Panc1 (cell line): ENCODE measurements at regions not wholly inside any gene's neighbourhood (a gene's known extent, or its start where the extent isn't known, plus 50 kb on each side); places are given as distances from the start of the nearest gene placed in this dataset.

Source experiments
- ATAC-seq: fragments of 200-7000 bp; cut with Tn5 transposase; 2 replicates; pipeline ENCODE4 v1.9.1; 2020; ENCODE audit warnings: mild to moderate bottlenecking, moderate library complexity
- BruUV-seq: library from RNA; stranded (reverse); fragments of 400-500 nt; replicated peaks from 2 replicates; lab custom pipeline; 2021; lab: Mats Ljungman, UMichigan
- CTCF ChIA-PET: fragments of 300-600 bp; sonication (Branson Sonifier 250); formaldehyde crosslinking; loops from one replicate; lab custom pipeline; 2022; ENCODE audit warnings: antibody characterized with exemption; lab: Charles Lee
- POLR2A ChIA-PET: fragments of 300-600 bp; sonication (Branson Sonifier 250); formaldehyde crosslinking; loops from one replicate; lab custom pipeline; 2022; ENCODE audit warnings: antibody characterized with exemption; lab: Charles Lee
- DNase-seq: peaks from one replicate; pipeline ENCODE4 v3.0.0-alpha.2; 2010; ENCODE audit warnings: low read depth, low spot score
- H3K27ac ChIP-seq: 2 replicates; pipeline ENCODE4 v1.5.1; 2011; ENCODE audit warnings: mild to moderate bottlenecking, low read length, inconsistent platforms
- H3K27me3 ChIP-seq: fragments of 200-500 bp; sonication (Bioruptor generic); 2 replicates; pipeline ENCODE4 v1.6.0; 2014; ENCODE audit warnings: low read length, inconsistent platforms; ENCODE audit not compliant: control insufficient read depth, insufficient read depth
- H3K36me3 ChIP-seq: fragments of 200-500 bp; sonication (Bioruptor generic); 2 replicates; pipeline ENCODE4 v1.5.1; 2014; ENCODE audit warnings: inconsistent platforms, mild to moderate bottlenecking, low read length, moderate library complexity; ENCODE audit not compliant: control insufficient read depth, insufficient read depth
- H3K4me1 ChIP-seq: 2 replicates; pipeline ENCODE4 v1.5.1; 2011; ENCODE audit warnings: inconsistent platforms, mild to moderate bottlenecking, low read length, moderate library complexity; ENCODE audit not compliant: control insufficient read depth, insufficient read depth
- H3K4me3 ChIP-seq, 2 experiments: 2 replicates each; pipeline ENCODE4 v1.5.1; 2011 to 2012; ENCODE audit warnings: low read depth in 2 of 2, low read length in 2 of 2, mild to moderate bottlenecking in 2 of 2, inconsistent platforms in 1 of 2, moderate library complexity in 1 of 2
- H3K9me3 ChIP-seq: fragments of 200-500 bp; sonication (Bioruptor generic); 2 replicates; pipeline ENCODE4 v1.5.1; 2014; ENCODE audit warnings: low read depth, mild to moderate bottlenecking, inconsistent platforms, low read length, moderate library complexity; ENCODE audit not compliant: control insufficient read depth, insufficient read depth
- POLR2AphosphoS5 ChIP-seq: IDR thresholded peaks from 2 replicates; pipeline ENCODE4 v1.6.1; 2012; ENCODE audit warnings: mild to moderate bottlenecking, low read depth, low read length, moderate library complexity
- SIN3A ChIP-seq: IDR thresholded peaks from 2 replicates; pipeline ENCODE4 v1.6.1; 2012; ENCODE audit warnings: low read depth, mild to moderate bottlenecking, low read length, moderate library complexity, borderline replicate concordance; ENCODE audit not compliant: insufficient read depth
- TCF7L2 ChIP-seq: IDR thresholded peaks from 2 replicates; pipeline ENCODE4 v1.6.1; 2011; ENCODE audit warnings: mild to moderate bottlenecking, low read depth, low read length, inconsistent platforms
- in situ Hi-C: cut with HindIII; loops from 2 replicates; pipeline ENCODE4 v1.10.0; 2016; ENCODE audit warnings: low sequenced_read_pairs, low pct_unique_long_range_greater_than_20kb
- intact Hi-C: fragments of 100-400 bp; cut with micrococcal nuclease; formaldehyde crosslinking; loops from one replicate; pipeline ENCODE4 v1.10.0; 2022; ENCODE audit not compliant: unreplicated experiment
- TF ChIP-seq, protein P1 (sequence below), 2 experiments: IDR thresholded peaks; 2 replicates each; pipeline ENCODE4 v1.6.1; 2011 to 2012; ENCODE audit warnings: low read depth in 2 of 2, control low read depth in 1 of 2, low read length in 1 of 2, mild to moderate bottlenecking in 1 of 2, moderate library complexity in 1 of 2; ENCODE audit not compliant: insufficient read depth in 1 of 2
- TF ChIP-seq, protein P2 (sequence below): fragments of 450-650 bp; IDR thresholded peaks from 2 replicates; pipeline ENCODE4 v1.5.1; 2017; ENCODE audit warnings: mild to moderate bottlenecking

- Histone ChIP-seq H3K9me3 (no peaks in the 10 kb centered on the region), H3K4me1 (no peaks in the 10 kb centered on the region), H3K27ac (no peak overlapping the region), H3K4me3 (no peak overlapping the region), H3K27me3 (peaks cover 38% of the 10 kb centered on the region), H3K36me3 (no peaks in the 10 kb centered on the region)
- ChIA-PET POLR2A (no interaction called here), CTCF (no interaction called here)
- TF ChIP-seq SIN3A (no peak), TCF7L2 (no peak), POLR2AphosphoS5 (no peak)
- TF ChIP-seq, protein P1, sequence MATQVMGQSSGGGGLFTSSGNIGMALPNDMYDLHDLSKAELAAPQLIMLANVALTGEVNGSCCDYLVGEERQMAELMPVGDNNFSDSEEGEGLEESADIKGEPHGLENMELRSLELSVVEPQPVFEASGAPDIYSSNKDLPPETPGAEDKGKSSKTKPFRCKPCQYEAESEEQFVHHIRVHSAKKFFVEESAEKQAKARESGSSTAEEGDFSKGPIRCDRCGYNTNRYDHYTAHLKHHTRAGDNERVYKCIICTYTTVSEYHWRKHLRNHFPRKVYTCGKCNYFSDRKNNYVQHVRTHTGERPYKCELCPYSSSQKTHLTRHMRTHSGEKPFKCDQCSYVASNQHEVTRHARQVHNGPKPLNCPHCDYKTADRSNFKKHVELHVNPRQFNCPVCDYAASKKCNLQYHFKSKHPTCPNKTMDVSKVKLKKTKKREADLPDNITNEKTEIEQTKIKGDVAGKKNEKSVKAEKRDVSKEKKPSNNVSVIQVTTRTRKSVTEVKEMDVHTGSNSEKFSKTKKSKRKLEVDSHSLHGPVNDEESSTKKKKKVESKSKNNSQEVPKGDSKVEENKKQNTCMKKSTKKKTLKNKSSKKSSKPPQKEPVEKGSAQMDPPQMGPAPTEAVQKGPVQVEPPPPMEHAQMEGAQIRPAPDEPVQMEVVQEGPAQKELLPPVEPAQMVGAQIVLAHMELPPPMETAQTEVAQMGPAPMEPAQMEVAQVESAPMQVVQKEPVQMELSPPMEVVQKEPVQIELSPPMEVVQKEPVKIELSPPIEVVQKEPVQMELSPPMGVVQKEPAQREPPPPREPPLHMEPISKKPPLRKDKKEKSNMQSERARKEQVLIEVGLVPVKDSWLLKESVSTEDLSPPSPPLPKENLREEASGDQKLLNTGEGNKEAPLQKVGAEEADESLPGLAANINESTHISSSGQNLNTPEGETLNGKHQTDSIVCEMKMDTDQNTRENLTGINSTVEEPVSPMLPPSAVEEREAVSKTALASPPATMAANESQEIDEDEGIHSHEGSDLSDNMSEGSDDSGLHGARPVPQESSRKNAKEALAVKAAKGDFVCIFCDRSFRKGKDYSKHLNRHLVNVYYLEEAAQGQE (IDR thresholded peaks at IDR 0.05; ENCODE audit: insufficient read depth in 1 of 2, low read depth in 2 of 2, low read length in 1 of 2), result no peak
- TF ChIP-seq, protein P2, sequence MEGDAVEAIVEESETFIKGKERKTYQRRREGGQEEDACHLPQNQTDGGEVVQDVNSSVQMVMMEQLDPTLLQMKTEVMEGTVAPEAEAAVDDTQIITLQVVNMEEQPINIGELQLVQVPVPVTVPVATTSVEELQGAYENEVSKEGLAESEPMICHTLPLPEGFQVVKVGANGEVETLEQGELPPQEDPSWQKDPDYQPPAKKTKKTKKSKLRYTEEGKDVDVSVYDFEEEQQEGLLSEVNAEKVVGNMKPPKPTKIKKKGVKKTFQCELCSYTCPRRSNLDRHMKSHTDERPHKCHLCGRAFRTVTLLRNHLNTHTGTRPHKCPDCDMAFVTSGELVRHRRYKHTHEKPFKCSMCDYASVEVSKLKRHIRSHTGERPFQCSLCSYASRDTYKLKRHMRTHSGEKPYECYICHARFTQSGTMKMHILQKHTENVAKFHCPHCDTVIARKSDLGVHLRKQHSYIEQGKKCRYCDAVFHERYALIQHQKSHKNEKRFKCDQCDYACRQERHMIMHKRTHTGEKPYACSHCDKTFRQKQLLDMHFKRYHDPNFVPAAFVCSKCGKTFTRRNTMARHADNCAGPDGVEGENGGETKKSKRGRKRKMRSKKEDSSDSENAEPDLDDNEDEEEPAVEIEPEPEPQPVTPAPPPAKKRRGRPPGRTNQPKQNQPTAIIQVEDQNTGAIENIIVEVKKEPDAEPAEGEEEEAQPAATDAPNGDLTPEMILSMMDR, result no peak
- no TSS peak for BruUV-seq
- intact Hi-C loops, result no loop called here
- no peak for ATAC-seq
- in situ Hi-C loops, result no loop called here
- DNase-seq, result no peak
These were observed 93.6 kb upstream of the GPR139 start for GRCh38 chr16:20167323-20167722.

- peak; percentile 71; the same call in 1 of the 2 replicates for ATAC-seq
- no TSS peak for BruUV-seq
- no peaks in the 10 kb centered on the region for H3K36me3 ChIP-seq
These were observed 93.0 kb upstream of the GPR139 start for GRCh38 chr16:20166531-20167235.

More at GRCh38 chr16:20166531-20167235, 93.0 kb upstream of the GPR139 start:
- ChIA-PET POLR2A (no interaction called here), CTCF (interaction anchor here (0.6 kb wide), 1 partner anchor 929 kb away, joined by 5 read pairs; no protein-coding TSS in a partner anchor)
- H3K4me3 ChIP-seq, result no peak overlapping the region
- in situ Hi-C loops (no loop called here), intact Hi-C loops (no loop called here)
- H3K9me3 ChIP-seq, result no peaks in the 10 kb centered on the region
- no peak for DNase-seq
- no peaks in the 10 kb centered on the region for H3K4me1 ChIP-seq
- H3K27ac ChIP-seq, result no peak overlapping the region
- TF ChIP-seq POLR2AphosphoS5 (no peak), TCF7L2 (no peak), SIN3A (no peak)
- TF ChIP-seq, protein P2, result no peak
- TF ChIP-seq, protein P1 (IDR thresholded peaks at IDR 0.05; ENCODE audit: insufficient read depth in 1 of 2, low read depth in 2 of 2, low read length in 1 of 2), result no peak
- H3K27me3 ChIP-seq, result peaks cover 42% of the 10 kb centered on the region
